H1 (cell line): ENCODE measurements at regions not wholly inside any gene's neighbourhood (a gene's known extent, or its start where the extent isn't known, plus 50 kb on each side); places are given as distances from the start of the nearest gene placed in this dataset.

Experiments
- BACH1 ChIP-seq: IDR thresholded peaks from 2 replicates; pipeline ENCODE4 v1.6.1; 2012; ENCODE audit warnings: low read length, improper control_type of control experiment
- CEBPB ChIP-seq: IDR thresholded peaks from 2 replicates; pipeline ENCODE4 v1.6.1; 2012; ENCODE audit warnings: low read depth, low read length
- CREB1 ChIP-seq: IDR thresholded peaks from 2 replicates; pipeline ENCODE4 v1.6.1; 2012; ENCODE audit warnings: inconsistent platforms
- GTF2F1 ChIP-seq: IDR thresholded peaks from 2 replicates; pipeline ENCODE4 v1.6.1; 2012; ENCODE audit warnings: low read depth, low read length, improper control_type of control experiment, borderline replicate concordance
- KDM1A ChIP-seq: fragments of 200-600, 300-600 bp; sonication (generic); IDR thresholded peaks from 2 replicates; pipeline ENCODE4 v1.7.1; 2016; ENCODE audit warnings: mild to moderate bottlenecking, low read length, borderline replicate concordance
- POLR2A ChIP-seq, 2 experiments: IDR thresholded peaks; 1 replicate in 1 of 2; 2 replicates in 1 of 2; pipeline ENCODE4 v1.6.1; 2011; ENCODE audit warnings: low read depth in 2 of 2, low read length in 2 of 2, mild to moderate bottlenecking in 2 of 2; ENCODE audit errors: control extremely low read depth in 1 of 2
- RAD21 ChIP-seq, 2 experiments: IDR thresholded peaks in 1 of 2; conservative IDR thresholded peaks in 1 of 2; 2 replicates each; pipeline ENCODE4 v1.6.1; 2011; ENCODE audit warnings: low read depth in 2 of 2, low read length in 2 of 2, improper control_type of control experiment in 1 of 2, inconsistent platforms in 1 of 2, mild to moderate bottlenecking in 1 of 2, moderate library complexity in 1 of 2
- SIN3A ChIP-seq, 2 experiments: IDR thresholded peaks in 1 of 2; conservative IDR thresholded peaks in 1 of 2; 2 replicates each; pipeline ENCODE4 v1.6.1; 2011 to 2012; ENCODE audit warnings: low read length in 2 of 2, improper control_type of control experiment in 1 of 2, low read depth in 1 of 2, mild to moderate bottlenecking in 1 of 2
- TF ChIP-seq, protein P1 (sequence below), 3 experiments: IDR thresholded peaks; 1 replicate in 2 of 3; 2 replicates in 1 of 3; pipeline versions ENCODE4 v1.5.1 to v1.6.1; 2011; ENCODE audit warnings: low read length in 3 of 3, mild to moderate bottlenecking in 3 of 3, inconsistent platforms in 2 of 3, low read depth in 1 of 3, moderate library complexity in 1 of 3; ENCODE audit not compliant: insufficient read depth in 1 of 3; ENCODE audit errors: control extremely low read depth in 1 of 3

DNA sequence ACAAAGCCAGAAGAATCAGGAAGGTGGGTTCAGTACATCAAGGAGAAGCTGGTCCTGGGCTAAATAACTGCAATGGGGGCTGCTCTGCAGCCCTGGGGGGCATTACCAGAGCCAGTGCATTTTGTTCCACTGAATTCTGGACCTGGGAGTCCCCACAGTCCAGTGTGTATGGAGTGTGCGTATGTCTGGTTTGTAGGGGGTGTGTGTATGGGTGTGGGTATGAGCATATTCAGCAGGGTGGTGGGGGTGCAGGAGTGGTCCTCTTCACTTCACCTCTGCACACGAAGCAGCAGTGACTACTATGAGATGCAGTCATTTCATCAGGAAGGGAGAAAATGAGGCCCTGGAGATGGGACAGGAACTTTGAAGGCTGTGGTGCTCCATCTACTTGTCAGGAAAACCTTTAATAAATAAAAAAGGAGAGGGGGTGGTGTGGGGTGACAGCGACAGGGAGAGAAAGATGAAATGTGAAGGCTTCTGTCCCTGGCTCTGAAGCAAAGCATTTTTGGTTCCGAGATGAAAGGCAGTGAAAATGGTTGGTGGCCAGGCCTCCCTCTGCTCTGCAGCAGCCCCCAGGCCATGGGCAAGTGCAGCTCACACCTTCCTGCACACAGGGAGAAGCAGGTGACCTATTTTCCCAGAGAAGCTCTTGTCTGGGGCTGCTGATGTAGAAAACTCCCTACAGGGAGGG is 121.5 kb upstream of the CACHD1 start:
- TF ChIP-seq, protein P1, sequence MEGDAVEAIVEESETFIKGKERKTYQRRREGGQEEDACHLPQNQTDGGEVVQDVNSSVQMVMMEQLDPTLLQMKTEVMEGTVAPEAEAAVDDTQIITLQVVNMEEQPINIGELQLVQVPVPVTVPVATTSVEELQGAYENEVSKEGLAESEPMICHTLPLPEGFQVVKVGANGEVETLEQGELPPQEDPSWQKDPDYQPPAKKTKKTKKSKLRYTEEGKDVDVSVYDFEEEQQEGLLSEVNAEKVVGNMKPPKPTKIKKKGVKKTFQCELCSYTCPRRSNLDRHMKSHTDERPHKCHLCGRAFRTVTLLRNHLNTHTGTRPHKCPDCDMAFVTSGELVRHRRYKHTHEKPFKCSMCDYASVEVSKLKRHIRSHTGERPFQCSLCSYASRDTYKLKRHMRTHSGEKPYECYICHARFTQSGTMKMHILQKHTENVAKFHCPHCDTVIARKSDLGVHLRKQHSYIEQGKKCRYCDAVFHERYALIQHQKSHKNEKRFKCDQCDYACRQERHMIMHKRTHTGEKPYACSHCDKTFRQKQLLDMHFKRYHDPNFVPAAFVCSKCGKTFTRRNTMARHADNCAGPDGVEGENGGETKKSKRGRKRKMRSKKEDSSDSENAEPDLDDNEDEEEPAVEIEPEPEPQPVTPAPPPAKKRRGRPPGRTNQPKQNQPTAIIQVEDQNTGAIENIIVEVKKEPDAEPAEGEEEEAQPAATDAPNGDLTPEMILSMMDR (IDR thresholded peaks at IDR 0.05; ENCODE audit: control extremely low read depth in 1 of 3, insufficient read depth in 1 of 3, low read depth in 1 of 3, low read length in 3 of 3): no peak
- TF ChIP-seq BACH1 (no peak), KDM1A (no peak), POLR2A (IDR thresholded peaks at IDR 0.05; ENCODE audit: control extremely low read depth in 1 of 2, low read depth in 2 of 2, low read length in 2 of 2) (no peak), SIN3A (conservative IDR thresholded peaks at IDR 0.05 in 1 of 2, IDR thresholded peaks at IDR 0.05 in 1 of 2; ENCODE audit: low read depth in 1 of 2, low read length in 2 of 2) (no peak), RAD21 (IDR thresholded peaks at IDR 0.05 in 1 of 2, conservative IDR thresholded peaks at IDR 0.05 in 1 of 2; ENCODE audit: low read depth in 2 of 2, low read length in 2 of 2) (no peak), GTF2F1 (no peak), CREB1 (no peak), CEBPB (no peak)
